NCI-H526 (cell line): ENCODE measurements at regions not wholly inside any gene's neighbourhood (a gene's known extent, or its start where the extent isn't known, plus 50 kb on each side); places are given as distances from the start of the nearest gene placed in this dataset.
"Not testable (repeated sequence)": the region's sequence is repeated elsewhere in the genome, so short reads cannot be mapped to it uniquely, and the experiment has no call there.

Experiments used
- DNase-seq, 2 experiments: peaks; one replicate each; lab custom pipeline; 2025; lab: John Stamatoyannopoulos, UW

GRCh38 chr6:26264547-26264946 is 100.5 kb upstream of the BTN3A2 start:
- no peak for DNase-seq

- DNase-seq, result no peak
Measured at GRCh38 chr6:26267083-26267589, 97.9 kb upstream of the BTN3A2 start.

- no peak for DNase-seq
Measured at GRCh38 chr6:26268659-26269402, 96.2 kb upstream of the BTN3A2 start.

- DNase-seq, result no peak
Measured at GRCh38 chr6:26269531-26270485, 95.2 kb upstream of the BTN3A2 start.

GRCh38 chr6:26270486-26270861 is 94.5 kb upstream of the BTN3A2 start:
- no peak for DNase-seq

- DNase-seq, result peak; percentile 36 to 45
Measured at GRCh38 chr6:26270903-26271667, 93.9 kb upstream of the BTN3A2 start.

GRCh38 chr6:26271668-26272024 is 93.4 kb upstream of the BTN3A2 start:
- no peak for DNase-seq

- no peak for DNase-seq
Measured at GRCh38 chr6:26272171-26272637, 92.8 kb upstream of the BTN3A2 start.

GRCh38 chr6:26273673-26274588 is 91.1 kb upstream of the BTN3A2 start:
- no peak for DNase-seq

GRCh38 chr6:26275663-26276062 is 89.3 kb upstream of the BTN3A2 start:
- no peak for DNase-seq

- DNase-seq, result no peak
Measured at GRCh38 chr6:26276841-26277648, 88.0 kb upstream of the BTN3A2 start.

GRCh38 chr6:26278536-26278935 is 86.5 kb upstream of the BTN3A2 start:
- DNase-seq, result no peak

GRCh38 chr6:26279371-26279770 is 85.6 kb upstream of the BTN3A2 start:
- not testable (repeated sequence) for DNase-seq

GRCh38 chr6:26280407-26280806 is 84.6 kb upstream of the BTN3A2 start:
- DNase-seq, result no peak

GRCh38 chr6:26284537-26285142 is 80.4 kb upstream of the BTN3A2 start:
- peak in 1 of 2 experiments; percentile 30 for DNase-seq

- DNase-seq, result peak; percentile 96 to 98
Measured at GRCh38 chr6:26285143-26286134, 79.6 kb upstream of the BTN3A2 start.

GRCh38 chr6:26286168-26286877 is 78.7 kb upstream of the BTN3A2 start:
- DNase-seq, result peak; percentile 28 to 62

- DNase-seq, result no peak
Measured at GRCh38 chr6:26288155-26288554, 76.8 kb upstream of the BTN3A2 start.
